ENCODE measurements at regions not wholly inside any gene's neighbourhood (a gene's known extent, or its start where the extent isn't known, plus 50 kb on each side); places are given as distances from the start of the nearest gene placed in this dataset.

DNA sequence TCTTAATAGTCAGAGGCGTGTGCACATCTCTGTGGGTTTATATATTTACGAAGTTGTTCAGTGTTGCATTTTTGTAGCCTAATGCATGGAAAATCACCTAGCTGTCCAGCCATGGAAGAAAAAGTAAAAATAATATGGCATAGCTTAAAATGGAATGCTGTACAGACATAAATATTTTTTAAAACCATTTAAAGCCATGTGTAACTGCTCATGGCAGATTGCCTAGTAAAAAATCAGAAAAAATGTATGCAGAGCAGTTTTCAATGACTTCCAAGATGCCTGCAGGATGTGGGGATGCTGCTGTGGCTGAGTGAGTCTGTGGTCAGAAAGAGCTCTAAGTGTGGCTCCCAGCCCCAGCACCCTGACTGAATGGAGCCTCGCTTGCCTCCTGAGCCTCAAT, 64.8 kb upstream of the ALKAL2 start:
- Mint-ChIP-seq H3K4me3 (ENCODE audit: unreplicated experiment) (no peak overlapping the region), H3K27ac (ENCODE audit: unreplicated experiment) (no peak overlapping the region), H3K4me1 (ENCODE audit: unreplicated experiment) (peaks cover 8% of the 10 kb centered on the region), H3K36me3 (ENCODE audit: low read depth, unreplicated experiment) (no peaks in the 10 kb centered on the region), H3K9me3 (ENCODE audit: unreplicated experiment) (no peaks in the 10 kb centered on the region), H3K27me3 (ENCODE audit: unreplicated experiment) (peaks cover 11% of the 10 kb centered on the region)
- TF ChIP-seq, protein P1, sequence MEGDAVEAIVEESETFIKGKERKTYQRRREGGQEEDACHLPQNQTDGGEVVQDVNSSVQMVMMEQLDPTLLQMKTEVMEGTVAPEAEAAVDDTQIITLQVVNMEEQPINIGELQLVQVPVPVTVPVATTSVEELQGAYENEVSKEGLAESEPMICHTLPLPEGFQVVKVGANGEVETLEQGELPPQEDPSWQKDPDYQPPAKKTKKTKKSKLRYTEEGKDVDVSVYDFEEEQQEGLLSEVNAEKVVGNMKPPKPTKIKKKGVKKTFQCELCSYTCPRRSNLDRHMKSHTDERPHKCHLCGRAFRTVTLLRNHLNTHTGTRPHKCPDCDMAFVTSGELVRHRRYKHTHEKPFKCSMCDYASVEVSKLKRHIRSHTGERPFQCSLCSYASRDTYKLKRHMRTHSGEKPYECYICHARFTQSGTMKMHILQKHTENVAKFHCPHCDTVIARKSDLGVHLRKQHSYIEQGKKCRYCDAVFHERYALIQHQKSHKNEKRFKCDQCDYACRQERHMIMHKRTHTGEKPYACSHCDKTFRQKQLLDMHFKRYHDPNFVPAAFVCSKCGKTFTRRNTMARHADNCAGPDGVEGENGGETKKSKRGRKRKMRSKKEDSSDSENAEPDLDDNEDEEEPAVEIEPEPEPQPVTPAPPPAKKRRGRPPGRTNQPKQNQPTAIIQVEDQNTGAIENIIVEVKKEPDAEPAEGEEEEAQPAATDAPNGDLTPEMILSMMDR (IDR thresholded peaks at IDR 0.05; ENCODE audit: unreplicated experiment), result no peak
- DNase-seq (ENCODE audit: low spot score), result no peak

DNA sequence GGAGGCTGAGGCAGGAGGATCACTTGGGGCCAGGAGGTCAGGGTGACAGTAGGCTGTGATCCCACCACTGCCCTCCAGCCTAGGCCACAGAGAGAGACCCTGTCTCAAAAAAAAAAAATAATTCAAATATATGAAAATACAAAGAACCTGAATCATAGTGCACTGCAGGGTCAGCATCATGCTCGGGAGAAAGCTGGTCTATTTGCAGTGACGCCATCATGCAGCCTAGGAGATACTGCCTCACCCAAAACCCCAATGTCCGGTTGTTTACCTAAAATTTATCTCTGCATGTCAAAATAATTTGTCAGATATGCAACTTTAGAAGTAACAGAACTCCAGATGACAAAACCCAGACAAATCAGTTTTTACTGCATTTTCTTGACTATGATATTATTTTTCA, 61.5 kb upstream of the ALKAL2 start:
- no peaks in the 10 kb centered on the region for H3K36me3 Mint-ChIP-seq (ENCODE audit: low read depth, unreplicated experiment)
- peaks cover 8% of the 10 kb centered on the region for H3K4me1 Mint-ChIP-seq (ENCODE audit: unreplicated experiment)
- H3K27ac Mint-ChIP-seq (ENCODE audit: unreplicated experiment), result no peak overlapping the region
- TF ChIP-seq, protein P1 (IDR thresholded peaks at IDR 0.05; ENCODE audit: unreplicated experiment), result no peak
- H3K27me3 Mint-ChIP-seq (ENCODE audit: unreplicated experiment), result peaks cover 1% of the 10 kb centered on the region
- no peak for DNase-seq (ENCODE audit: low spot score)
- H3K4me3 Mint-ChIP-seq (ENCODE audit: unreplicated experiment), result no peak overlapping the region
- H3K9me3 Mint-ChIP-seq (ENCODE audit: unreplicated experiment), result no peaks in the 10 kb centered on the region

DNA sequence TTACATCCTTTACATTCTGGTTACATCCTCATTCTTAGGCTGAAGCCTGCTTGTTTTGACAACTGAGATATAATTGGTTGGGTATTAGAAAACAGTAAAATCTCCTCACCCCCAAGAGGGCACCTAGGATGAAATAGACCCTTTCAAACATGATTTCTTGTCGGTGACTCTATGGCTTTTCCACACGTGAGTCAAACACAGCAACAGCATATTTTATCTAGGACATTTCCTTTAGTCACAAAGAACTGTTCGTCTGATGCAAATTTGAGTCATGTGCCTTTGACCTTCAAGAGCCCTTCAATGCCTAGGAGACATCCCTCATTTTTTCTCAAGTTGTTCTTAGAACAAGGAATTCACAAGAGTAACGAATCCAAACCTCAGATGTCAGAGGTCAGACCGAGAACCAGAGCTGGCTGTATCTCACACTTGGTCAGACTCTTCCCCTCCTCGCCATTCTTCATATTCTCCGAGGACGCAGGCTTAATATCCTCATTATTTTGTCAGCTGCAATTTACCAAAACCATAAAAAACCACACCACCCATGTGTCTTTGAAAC, 60.5 kb upstream of the ALKAL2 start:
- Mint-ChIP-seq H3K4me3 (ENCODE audit: unreplicated experiment) (no peak overlapping the region), H3K27ac (ENCODE audit: unreplicated experiment) (no peak overlapping the region), H3K27me3 (ENCODE audit: unreplicated experiment) (peaks cover 1% of the 10 kb centered on the region), H3K4me1 (ENCODE audit: unreplicated experiment) (peaks cover 9% of the 10 kb centered on the region), H3K9me3 (ENCODE audit: unreplicated experiment) (no peaks in the 10 kb centered on the region), H3K36me3 (ENCODE audit: low read depth, unreplicated experiment) (no peaks in the 10 kb centered on the region)
- no peak for DNase-seq (ENCODE audit: low spot score)
- TF ChIP-seq, protein P1 (IDR thresholded peaks at IDR 0.05; ENCODE audit: unreplicated experiment), result no peak

DNA sequence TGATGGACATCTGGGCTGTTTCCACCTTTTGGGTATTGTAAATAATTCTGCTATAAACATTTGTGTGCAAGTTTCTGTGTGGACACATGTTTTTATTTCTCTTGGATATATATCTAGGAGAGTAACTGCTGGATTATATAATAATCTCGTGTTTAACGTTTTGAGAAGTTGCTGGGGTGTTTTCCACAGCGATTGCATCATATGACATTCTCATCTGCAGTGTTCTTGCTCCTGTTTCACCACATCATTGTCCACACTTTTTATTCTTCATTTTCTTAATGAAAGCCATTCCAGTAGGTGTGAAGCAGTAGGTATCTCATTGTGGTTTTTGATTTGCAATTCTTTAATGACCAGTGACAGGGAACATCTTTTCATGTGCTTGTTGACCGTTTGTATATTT, 56.9 kb upstream of the ALKAL2 start:
- peaks cover 21% of the 10 kb centered on the region for H3K4me1 Mint-ChIP-seq (ENCODE audit: unreplicated experiment)
- H3K9me3 Mint-ChIP-seq (ENCODE audit: unreplicated experiment), result no peaks in the 10 kb centered on the region
- H3K4me3 Mint-ChIP-seq (ENCODE audit: unreplicated experiment), result no peak overlapping the region
- TF ChIP-seq, protein P1 (IDR thresholded peaks at IDR 0.05; ENCODE audit: unreplicated experiment), result no peak
- DNase-seq (ENCODE audit: low spot score), result no peak
- H3K27me3 Mint-ChIP-seq (ENCODE audit: unreplicated experiment), result peaks cover 1% of the 10 kb centered on the region
- no peak overlapping the region for H3K27ac Mint-ChIP-seq (ENCODE audit: unreplicated experiment)
- no peaks in the 10 kb centered on the region for H3K36me3 Mint-ChIP-seq (ENCODE audit: low read depth, unreplicated experiment)

DNA sequence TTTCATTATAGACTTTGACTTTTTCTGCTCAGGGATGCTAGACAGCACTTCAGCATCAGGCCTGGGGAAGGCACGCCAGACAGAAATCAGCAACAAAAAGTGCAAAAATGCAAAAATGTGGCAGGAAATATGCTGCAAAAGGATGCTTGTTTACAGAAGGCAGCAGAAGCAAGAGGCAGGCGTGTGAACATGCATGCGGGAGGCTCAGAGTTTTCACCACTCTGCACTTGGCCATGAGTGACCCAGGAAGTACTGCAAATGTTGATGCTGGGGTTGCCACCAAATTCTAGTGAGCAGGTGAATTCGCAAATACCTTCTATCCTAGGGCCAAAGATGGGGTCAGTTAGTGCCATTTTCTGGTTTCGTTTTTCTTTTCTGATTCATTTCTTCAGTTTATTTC, 55.5 kb upstream of the ALKAL2 start:
- no peaks in the 10 kb centered on the region for H3K27me3 Mint-ChIP-seq (ENCODE audit: unreplicated experiment)
- no peak overlapping the region for H3K4me3 Mint-ChIP-seq (ENCODE audit: unreplicated experiment)
- TF ChIP-seq, protein P1 (IDR thresholded peaks at IDR 0.05; ENCODE audit: unreplicated experiment), result no peak

More for the DNA sequence above, 55.5 kb upstream of the ALKAL2 start:
- no peak for DNase-seq (ENCODE audit: low spot score)
- Mint-ChIP-seq H3K9me3 (ENCODE audit: unreplicated experiment) (peaks cover 6% of the 10 kb centered on the region), H3K27ac (ENCODE audit: unreplicated experiment) (no peak overlapping the region), H3K4me1 (ENCODE audit: unreplicated experiment) (peaks cover 21% of the 10 kb centered on the region), H3K36me3 (ENCODE audit: low read depth, unreplicated experiment) (peaks cover 7% of the 10 kb centered on the region)

Data from endothelial cell (in vitro differentiated cells).